ENCODE measurements at regions not wholly inside any gene's neighbourhood (a gene's known extent, or its start where the extent isn't known, plus 50 kb on each side); places are given as distances from the start of the nearest gene placed in this dataset.

GRCh38 chr2:41785251-41786022 is 262.4 kb upstream of the PKDCC start:
- TF ChIP-seq CTCF (conservative IDR thresholded peaks at IDR 0.05) (no peak), EZH2 (IDR thresholded peaks at IDR 0.05; ENCODE audit: low read depth) (no peak)

Data from PC-9 (cell line).